ENCODE measurements at regions not wholly inside any gene's neighbourhood (a gene's known extent, or its start where the extent isn't known, plus 50 kb on each side); places are given as distances from the start of the nearest gene placed in this dataset.

GRCh38 chr4:17328141-17328815, 183.6 kb downstream of the QDPR start:
- no peak for TF ChIP-seq ZNF274 (IDR thresholded peaks at IDR 0.05; ENCODE audit: low read depth, low read length)
- no peak for TF ChIP-seq YY1 (IDR thresholded peaks at IDR 0.05; ENCODE audit: insufficient read depth, insufficient read length)
- no peak for TF ChIP-seq SUZ12 (IDR thresholded peaks at IDR 0.05; ENCODE audit: extremely low read depth, insufficient read depth, insufficient read length)
- no peaks in the 10 kb centered on the region for H3K36me3 ChIP-seq (ENCODE audit: insufficient read depth, insufficient read length, low read length)
- H3K27me3 ChIP-seq (ENCODE audit: insufficient read depth, insufficient read length) = no peaks in the 10 kb centered on the region
- no peak overlapping the region for H3K4me3 ChIP-seq (ENCODE audit: insufficient read length, low read depth)
- no peaks in the 10 kb centered on the region for H3K4me1 ChIP-seq (ENCODE audit: insufficient read depth, insufficient read length)
- H3K9me3 ChIP-seq (ENCODE audit: insufficient read depth, low read length) = no peaks in the 10 kb centered on the region
- DNase-seq (ENCODE audit: low read depth, low spot score) = no peak
- no peak overlapping the region for H3K9ac ChIP-seq (ENCODE audit: insufficient read length, low read depth)

- DNase-seq (ENCODE audit: low read depth, low spot score) = no peak
- H3K4me1 ChIP-seq (ENCODE audit: insufficient read depth, insufficient read length) = no peaks in the 10 kb centered on the region
Measured at GRCh38 chr4:17327591-17327990, 184.3 kb downstream of the QDPR start.

GRCh38 chr4:17326756-17327155, 185.1 kb downstream of the QDPR start:
- no peak for TF ChIP-seq ZNF274 (IDR thresholded peaks at IDR 0.05; ENCODE audit: low read depth, low read length)
- no peak for TF ChIP-seq YY1 (IDR thresholded peaks at IDR 0.05; ENCODE audit: insufficient read depth, insufficient read length)
- TF ChIP-seq SUZ12 (IDR thresholded peaks at IDR 0.05; ENCODE audit: extremely low read depth, insufficient read depth, insufficient read length) = no peak
- Histone ChIP-seq H3K9ac (ENCODE audit: insufficient read length, low read depth) (no peak overlapping the region), H3K4me3 (ENCODE audit: insufficient read length, low read depth) (no peak overlapping the region), H3K36me3 (ENCODE audit: insufficient read depth, insufficient read length, low read length) (no peaks in the 10 kb centered on the region), H3K4me1 (ENCODE audit: insufficient read depth, insufficient read length) (no peaks in the 10 kb centered on the region), H3K9me3 (ENCODE audit: insufficient read depth, low read length) (no peaks in the 10 kb centered on the region), H3K27me3 (ENCODE audit: insufficient read depth, insufficient read length) (no peaks in the 10 kb centered on the region)
- DNase-seq (ENCODE audit: low read depth, low spot score) = no peak

More at GRCh38 chr4:17327591-17327990, 184.3 kb downstream of the QDPR start:
- Histone ChIP-seq H3K9me3 (ENCODE audit: insufficient read depth, low read length) (no peaks in the 10 kb centered on the region), H3K36me3 (ENCODE audit: insufficient read depth, insufficient read length, low read length) (no peaks in the 10 kb centered on the region), H3K9ac (ENCODE audit: insufficient read length, low read depth) (no peak overlapping the region), H3K27me3 (ENCODE audit: insufficient read depth, insufficient read length) (no peaks in the 10 kb centered on the region), H3K4me3 (ENCODE audit: insufficient read length, low read depth) (no peak overlapping the region)
- TF ChIP-seq SUZ12 (IDR thresholded peaks at IDR 0.05; ENCODE audit: extremely low read depth, insufficient read depth, insufficient read length) = no peak

- no peak overlapping the region for H3K9ac ChIP-seq (ENCODE audit: insufficient read length, low read depth)
- H3K4me3 ChIP-seq (ENCODE audit: insufficient read length, low read depth) = no peak overlapping the region
Measured at GRCh38 chr4:17325098-17325497, 186.8 kb downstream of the QDPR start.

DNA sequence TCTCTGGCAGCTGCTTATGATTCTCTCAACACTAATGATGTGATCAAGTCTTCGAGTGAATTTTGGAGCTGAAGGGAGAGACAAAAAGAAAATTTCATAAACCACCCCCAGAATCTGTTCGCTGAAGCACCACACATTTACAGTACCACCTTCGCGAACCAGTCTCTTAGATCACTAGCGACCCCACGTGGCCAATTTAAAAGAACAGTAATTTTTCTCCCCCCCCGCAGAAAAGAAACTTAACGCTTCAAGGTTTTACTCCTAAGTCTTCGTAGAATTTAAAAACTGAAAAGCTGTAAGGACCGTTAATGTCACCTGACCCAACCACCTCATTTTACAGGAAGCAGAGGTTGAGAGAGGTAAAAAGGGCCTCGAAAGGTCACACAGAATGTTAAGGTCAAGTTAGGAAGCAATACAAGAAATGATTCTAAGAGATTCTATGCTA, 187.5 kb downstream of the QDPR start:
- Histone ChIP-seq H3K27me3 (ENCODE audit: insufficient read depth, insufficient read length) (no peaks in the 10 kb centered on the region), H3K9ac (ENCODE audit: insufficient read length, low read depth) (no peak overlapping the region), H3K9me3 (ENCODE audit: insufficient read depth, low read length) (peaks cover 23% of the 10 kb centered on the region), H3K4me1 (ENCODE audit: insufficient read depth, insufficient read length) (no peaks in the 10 kb centered on the region), H3K36me3 (ENCODE audit: insufficient read depth, insufficient read length, low read length) (no peaks in the 10 kb centered on the region), H3K4me3 (ENCODE audit: insufficient read length, low read depth) (no peak overlapping the region)
- TF ChIP-seq ZNF274 (IDR thresholded peaks at IDR 0.05; ENCODE audit: low read depth, low read length) (no peak), YY1 (IDR thresholded peaks at IDR 0.05; ENCODE audit: insufficient read depth, insufficient read length) (no peak), SUZ12 (IDR thresholded peaks at IDR 0.05; ENCODE audit: extremely low read depth, insufficient read depth, insufficient read length) (no peak)
- peak; percentile 42 for DNase-seq (ENCODE audit: low read depth, low spot score)

More at GRCh38 chr4:17325098-17325497, 186.8 kb downstream of the QDPR start:
- H3K4me1 ChIP-seq (ENCODE audit: insufficient read depth, insufficient read length) = no peaks in the 10 kb centered on the region
- no peaks in the 10 kb centered on the region for H3K27me3 ChIP-seq (ENCODE audit: insufficient read depth, insufficient read length)
- H3K36me3 ChIP-seq (ENCODE audit: insufficient read depth, insufficient read length, low read length) = no peaks in the 10 kb centered on the region
- no peak for TF ChIP-seq ZNF274 (IDR thresholded peaks at IDR 0.05; ENCODE audit: low read depth, low read length)
- TF ChIP-seq SUZ12 (IDR thresholded peaks at IDR 0.05; ENCODE audit: extremely low read depth, insufficient read depth, insufficient read length) = no peak
- no peak for TF ChIP-seq YY1 (IDR thresholded peaks at IDR 0.05; ENCODE audit: insufficient read depth, insufficient read length)
- DNase-seq (ENCODE audit: low read depth, low spot score) = no peak
- H3K9me3 ChIP-seq (ENCODE audit: insufficient read depth, low read length) = peaks cover 16% of the 10 kb centered on the region; the same call in 1 of the 2 replicates

DNA sequence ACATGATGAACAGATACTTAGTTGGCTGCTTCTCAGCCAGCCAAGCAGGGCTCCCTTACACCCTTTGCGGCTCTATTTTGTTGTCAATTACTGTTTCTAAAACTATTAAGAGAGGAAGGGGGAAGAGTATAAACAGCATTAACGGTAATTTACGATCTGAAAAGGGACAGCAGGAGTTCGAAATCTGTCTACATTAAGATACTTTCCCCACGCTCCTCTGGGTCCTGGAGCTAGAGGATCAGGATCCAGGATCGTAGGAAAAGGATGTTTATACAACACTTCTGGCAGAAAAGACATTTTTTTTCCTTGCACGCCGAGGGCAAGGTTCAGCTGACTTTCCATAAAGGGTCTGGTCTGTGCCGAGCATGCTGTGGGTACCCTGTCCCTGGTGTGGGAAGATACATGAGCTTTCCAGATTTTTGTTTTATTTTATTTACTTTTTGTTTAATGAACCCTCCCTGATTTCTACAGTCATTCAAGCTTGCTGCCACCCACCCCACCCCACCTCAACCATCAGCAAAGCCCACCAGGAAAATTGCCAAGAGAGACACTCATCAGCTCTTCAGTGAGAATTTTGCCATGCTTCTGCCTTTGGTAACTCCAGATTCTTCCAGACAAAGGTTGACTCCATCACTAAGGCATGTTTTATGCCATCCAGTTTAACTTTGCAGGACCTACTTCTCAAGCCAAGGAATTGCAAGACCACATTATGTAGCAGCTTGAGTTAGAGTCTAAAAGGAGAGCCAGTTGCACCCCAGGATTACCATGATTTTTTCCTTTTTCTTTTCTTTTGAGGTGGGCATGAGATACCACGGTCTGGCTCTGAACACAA, 188.1 kb downstream of the QDPR start:
- Histone ChIP-seq H3K9me3 (ENCODE audit: insufficient read depth, low read length) (peaks cover 29% of the 10 kb centered on the region), H3K27me3 (ENCODE audit: insufficient read depth, insufficient read length) (no peaks in the 10 kb centered on the region), H3K4me1 (ENCODE audit: insufficient read depth, insufficient read length) (no peaks in the 10 kb centered on the region), H3K9ac (ENCODE audit: insufficient read length, low read depth) (no peak overlapping the region), H3K36me3 (ENCODE audit: insufficient read depth, insufficient read length, low read length) (no peaks in the 10 kb centered on the region), H3K4me3 (ENCODE audit: insufficient read length, low read depth) (no peak overlapping the region)
- DNase-seq (ENCODE audit: low read depth, low spot score) = no peak
- no peak for TF ChIP-seq YY1 (IDR thresholded peaks at IDR 0.05; ENCODE audit: insufficient read depth, insufficient read length)
- no peak for TF ChIP-seq ZNF274 (IDR thresholded peaks at IDR 0.05; ENCODE audit: low read depth, low read length)
- TF ChIP-seq SUZ12 (IDR thresholded peaks at IDR 0.05; ENCODE audit: extremely low read depth, insufficient read depth, insufficient read length) = no peak

- no peak overlapping the region for H3K9ac ChIP-seq (ENCODE audit: insufficient read length, low read depth)
- no peaks in the 10 kb centered on the region for H3K36me3 ChIP-seq (ENCODE audit: insufficient read depth, insufficient read length, low read length)
- peaks cover 34% of the 10 kb centered on the region for H3K9me3 ChIP-seq (ENCODE audit: insufficient read depth, low read length)
- no peaks in the 10 kb centered on the region for H3K4me1 ChIP-seq (ENCODE audit: insufficient read depth, insufficient read length)
- no peak for TF ChIP-seq YY1 (IDR thresholded peaks at IDR 0.05; ENCODE audit: insufficient read depth, insufficient read length)
- no peak for TF ChIP-seq ZNF274 (IDR thresholded peaks at IDR 0.05; ENCODE audit: low read depth, low read length)
- TF ChIP-seq SUZ12 (IDR thresholded peaks at IDR 0.05; ENCODE audit: extremely low read depth, insufficient read depth, insufficient read length) = no peak
- H3K27me3 ChIP-seq (ENCODE audit: insufficient read depth, insufficient read length) = no peaks in the 10 kb centered on the region
- no peak for DNase-seq (ENCODE audit: low read depth, low spot score)
- no peak overlapping the region for H3K4me3 ChIP-seq (ENCODE audit: insufficient read length, low read depth)
Measured at GRCh38 chr4:17322514-17322913, 189.4 kb downstream of the QDPR start.
